GM12865 (cell line): ENCODE measurements at regions not wholly inside any gene's neighbourhood (a gene's known extent, or its start where the extent isn't known, plus 50 kb on each side); places are given as distances from the start of the nearest gene placed in this dataset.

Experiments
- DNase-seq: peaks from one replicate; pipeline ENCODE4 v3.0.0; 2010; ENCODE audit warnings: low read depth
- H3K4me3 ChIP-seq: 2 replicates; pipeline ENCODE4 v1.5.1; 2011; ENCODE audit warnings: mild to moderate bottlenecking, low read depth, low read length, control low read depth
- TF ChIP-seq, protein P1 (sequence below): IDR thresholded peaks from 2 replicates; pipeline ENCODE4 v1.5.1; 2011; ENCODE audit warnings: low read length, control low read depth, low read depth, inconsistent platforms; ENCODE audit not compliant: insufficient read depth; ENCODE audit errors: missing control alignments

DNA sequence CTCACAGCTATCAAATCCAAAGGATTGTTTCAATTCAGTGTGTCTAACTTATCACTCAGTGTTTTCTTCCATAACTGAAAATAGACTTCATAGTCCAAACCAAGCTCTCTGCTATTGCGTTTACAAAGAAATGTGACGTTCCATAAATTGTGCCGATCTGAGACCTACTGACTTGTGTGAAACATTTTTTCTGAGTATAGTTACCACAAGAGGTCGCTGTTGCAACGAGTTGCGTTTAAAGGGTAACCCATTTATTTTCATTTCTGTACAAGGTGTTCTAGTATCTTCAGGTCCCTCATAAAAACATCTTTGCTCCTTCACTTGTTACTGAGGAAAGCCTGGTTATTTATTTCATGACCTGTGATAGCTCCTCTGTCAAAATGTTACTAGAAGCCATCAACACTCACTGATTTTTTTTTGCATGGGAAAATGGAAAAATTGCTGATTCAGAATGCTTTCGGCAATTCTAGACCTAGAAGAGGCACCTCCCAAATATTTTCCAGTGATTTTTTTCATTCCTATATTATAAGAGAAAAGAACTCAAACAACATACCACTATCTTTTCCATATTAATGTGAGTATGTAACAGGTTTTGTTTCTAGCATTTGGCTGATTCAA lies 60.9 kb upstream of the OR4E1 start:
- TF ChIP-seq, protein P1, sequence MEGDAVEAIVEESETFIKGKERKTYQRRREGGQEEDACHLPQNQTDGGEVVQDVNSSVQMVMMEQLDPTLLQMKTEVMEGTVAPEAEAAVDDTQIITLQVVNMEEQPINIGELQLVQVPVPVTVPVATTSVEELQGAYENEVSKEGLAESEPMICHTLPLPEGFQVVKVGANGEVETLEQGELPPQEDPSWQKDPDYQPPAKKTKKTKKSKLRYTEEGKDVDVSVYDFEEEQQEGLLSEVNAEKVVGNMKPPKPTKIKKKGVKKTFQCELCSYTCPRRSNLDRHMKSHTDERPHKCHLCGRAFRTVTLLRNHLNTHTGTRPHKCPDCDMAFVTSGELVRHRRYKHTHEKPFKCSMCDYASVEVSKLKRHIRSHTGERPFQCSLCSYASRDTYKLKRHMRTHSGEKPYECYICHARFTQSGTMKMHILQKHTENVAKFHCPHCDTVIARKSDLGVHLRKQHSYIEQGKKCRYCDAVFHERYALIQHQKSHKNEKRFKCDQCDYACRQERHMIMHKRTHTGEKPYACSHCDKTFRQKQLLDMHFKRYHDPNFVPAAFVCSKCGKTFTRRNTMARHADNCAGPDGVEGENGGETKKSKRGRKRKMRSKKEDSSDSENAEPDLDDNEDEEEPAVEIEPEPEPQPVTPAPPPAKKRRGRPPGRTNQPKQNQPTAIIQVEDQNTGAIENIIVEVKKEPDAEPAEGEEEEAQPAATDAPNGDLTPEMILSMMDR, result peak; percentile 58
- DNase-seq, result peak; percentile 68
- no peak overlapping the region for H3K4me3 ChIP-seq

DNA sequence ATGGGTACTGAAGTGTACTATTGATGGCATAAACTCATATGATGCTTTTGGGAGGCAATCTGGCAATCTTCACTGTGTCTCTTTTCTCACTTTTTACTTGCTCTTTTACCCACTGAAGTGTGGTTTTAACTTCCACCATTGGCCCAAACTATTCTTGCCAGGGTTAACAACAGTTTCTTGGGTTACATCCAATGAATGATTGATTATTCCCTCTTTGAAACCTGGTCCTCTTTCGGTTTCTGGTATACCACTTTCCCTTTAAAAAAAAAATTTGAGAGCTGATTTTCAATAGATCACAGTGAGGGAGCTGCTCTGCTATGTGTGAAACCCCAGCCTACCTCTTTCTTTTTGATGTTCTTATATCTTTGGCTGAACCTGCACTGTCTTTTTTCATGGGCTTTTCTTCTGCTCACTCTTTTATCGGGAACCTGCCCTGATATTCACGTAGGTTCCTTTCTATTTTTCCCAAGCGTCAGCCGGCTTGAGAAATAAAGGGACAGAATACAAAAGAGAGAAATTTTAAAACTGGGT lies 56.1 kb upstream of the OR4E1 start:
- no peak overlapping the region for H3K4me3 ChIP-seq
- TF ChIP-seq, protein P1, result no peak
- no peak for DNase-seq

DNA sequence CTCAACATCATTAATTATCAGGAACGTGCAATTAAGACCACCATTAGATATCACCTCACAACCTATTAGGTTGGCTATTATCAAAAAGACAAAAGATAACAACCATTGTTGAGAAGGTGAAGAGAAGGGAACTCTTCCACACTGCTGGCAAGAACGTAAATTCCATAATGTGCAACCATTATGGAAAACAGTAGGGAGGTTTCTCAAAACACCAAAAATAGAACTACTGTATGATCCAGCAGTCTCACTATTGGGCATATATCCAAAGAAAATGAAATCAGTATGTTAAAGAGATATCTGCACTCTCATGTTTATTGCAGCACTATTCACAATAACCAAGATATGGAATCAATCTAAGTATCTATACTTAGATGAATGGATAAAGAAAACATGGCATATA lies 51.6 kb upstream of the OR4E1 start:
- TF ChIP-seq, protein P1, result no peak

DNA sequence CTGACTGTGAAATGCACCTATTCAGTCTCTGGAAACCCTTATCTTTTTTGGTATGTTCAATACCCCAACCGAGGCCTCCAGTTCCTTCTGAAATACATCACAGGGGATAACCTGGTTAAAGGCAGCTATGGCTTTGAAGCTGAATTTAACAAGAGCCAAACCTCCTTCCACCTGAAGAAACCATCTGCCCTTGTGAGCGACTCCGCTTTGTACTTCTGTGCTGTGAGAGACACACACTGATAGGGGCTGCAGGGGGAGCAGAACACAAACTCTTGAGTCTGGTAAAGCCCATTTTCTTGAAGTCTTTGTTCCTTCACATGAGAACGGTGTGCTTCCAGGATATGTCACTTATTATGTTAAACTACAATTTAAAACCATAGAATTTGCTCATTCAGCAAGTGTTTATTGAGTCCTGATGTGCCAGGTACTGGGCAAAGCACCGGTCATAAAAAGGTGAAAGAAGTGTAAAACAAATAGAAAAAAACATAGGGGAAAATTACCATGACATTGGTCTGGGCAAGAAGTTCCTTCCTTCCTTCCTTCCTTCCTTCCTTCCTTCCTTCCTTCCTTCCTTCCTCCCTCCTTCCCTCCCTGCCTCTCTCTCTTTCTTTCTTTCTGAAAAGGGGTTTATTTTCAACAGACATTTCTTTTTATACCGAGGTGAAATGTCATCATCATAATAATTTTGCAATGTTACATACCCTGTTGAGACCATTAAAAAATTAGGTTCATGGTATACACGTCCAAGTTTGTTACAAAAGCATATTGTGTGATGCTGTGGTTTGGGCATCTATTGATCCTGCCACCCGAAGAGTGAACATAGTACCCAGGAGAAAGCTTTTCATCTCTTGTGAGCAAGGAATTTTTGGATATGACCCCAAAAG lies 50.7 kb upstream of the OR4E1 start:
- H3K4me3 ChIP-seq, result no peak overlapping the region
- TF ChIP-seq, protein P1, result no peak
- no peak for DNase-seq

More for the DNA sequence above, 51.6 kb upstream of the OR4E1 start:
- no peak overlapping the region for H3K4me3 ChIP-seq
- no peak for DNase-seq

DNA sequence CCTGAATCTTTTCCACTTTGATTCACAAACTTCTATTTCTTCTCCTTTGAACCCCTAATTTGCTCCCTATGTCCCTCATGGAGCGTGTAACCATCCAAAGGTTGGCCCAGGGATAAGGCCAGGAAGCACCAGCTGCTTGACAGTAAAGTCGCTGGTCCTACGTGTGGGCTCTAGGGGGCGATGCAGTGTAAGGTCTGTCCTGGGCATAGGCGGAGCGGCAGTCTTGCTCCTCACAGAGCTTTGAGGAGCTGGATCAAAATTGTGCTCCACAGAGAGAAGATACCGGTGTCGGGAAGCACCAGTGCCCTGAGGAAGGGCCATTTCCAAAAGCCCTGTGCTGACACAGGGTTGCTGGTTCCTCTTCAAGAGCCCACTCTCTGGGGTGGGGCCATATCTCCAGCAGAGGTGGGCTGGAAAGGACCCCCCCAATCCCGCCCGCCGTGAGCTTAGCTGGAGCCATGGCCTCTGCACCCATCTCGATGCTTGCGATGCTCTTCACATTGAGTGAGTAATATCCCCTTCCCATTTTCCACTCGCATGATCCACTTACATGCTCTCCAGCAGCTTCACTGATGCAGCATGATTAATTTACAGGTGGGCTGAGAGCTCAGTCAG lies 49.9 kb upstream of the OR4E1 start:
- TF ChIP-seq, protein P1, result peak; percentile 45
- no peak overlapping the region for H3K4me3 ChIP-seq
- peak; percentile 31 for DNase-seq
